SU-DHL-6 (cell line): ENCODE measurements at regions not wholly inside any gene's neighbourhood (a gene's known extent, or its start where the extent isn't known, plus 50 kb on each side); places are given as distances from the start of the nearest gene placed in this dataset.

Source experiments
- CTCF ChIP-seq: fragments of 200-600 bp; sonication (generic); IDR thresholded peaks from one replicate; pipeline ENCODE4 v1.5.1; 2017; ENCODE audit warnings: antibody characterized with exemption, mild to moderate bottlenecking, low read length, moderate library complexity; ENCODE audit not compliant: insufficient read depth, poor library complexity, severe bottlenecking
- EZH2phosphoT487 ChIP-seq: fragments of 200-600 bp; sonication (generic), shearing (Covaris generic); conservative IDR thresholded peaks from 2 replicates; pipeline ENCODE4 v1.6.1; 2018; ENCODE audit warnings: mild to moderate bottlenecking, antibody characterized with exemption, low read length, moderate library complexity, mixed read lengths

- TF ChIP-seq EZH2phosphoT487: no peak
- no peak for TF ChIP-seq CTCF
These were observed 60.8 kb upstream of the RNU6ATAC start for GRCh38 chr9:134225186-134225585.
